ENCODE measurements at regions not wholly inside any gene's neighbourhood (a gene's known extent, or its start where the extent isn't known, plus 50 kb on each side); places are given as distances from the start of the nearest gene placed in this dataset.

DNA sequence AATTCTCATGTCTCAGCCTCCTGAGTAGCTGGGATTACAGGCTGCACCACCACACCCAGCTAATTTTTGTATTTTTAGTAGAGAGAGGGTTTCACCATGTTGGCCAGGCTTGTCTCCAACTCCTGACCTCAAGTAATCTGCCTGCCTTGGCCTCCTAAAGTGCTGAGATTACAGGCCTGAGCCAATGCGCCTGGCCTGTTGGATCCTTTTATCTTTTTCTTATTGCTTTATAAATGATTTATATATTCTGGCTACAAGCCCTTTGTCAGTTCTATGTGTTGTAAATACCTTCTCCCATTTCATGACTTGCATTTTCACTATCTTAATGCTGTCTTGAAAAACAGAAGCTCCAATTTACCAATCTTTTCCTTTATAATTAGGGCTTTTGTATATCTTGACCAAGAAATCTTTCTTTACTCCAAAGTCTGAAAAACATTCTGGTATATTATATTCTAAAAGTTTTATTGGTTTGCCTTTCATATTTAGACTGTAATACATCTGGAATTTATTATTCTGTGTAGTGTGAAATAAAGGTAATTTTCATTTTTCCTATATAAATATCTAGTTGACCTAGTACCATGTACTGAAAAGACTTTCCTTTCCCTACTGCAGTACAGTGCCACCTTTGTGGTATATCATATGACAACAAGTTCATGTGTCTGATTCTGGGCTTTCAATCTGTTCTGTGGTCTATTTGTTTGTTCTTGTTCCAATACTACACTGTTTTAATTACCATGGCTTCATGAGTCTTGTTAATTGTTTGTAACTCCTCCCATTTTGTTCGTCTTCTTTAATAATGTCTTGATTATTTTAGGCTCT lies 52.9 kb upstream of the RNU6-1 start:
- DNase-seq: no peak

DNA sequence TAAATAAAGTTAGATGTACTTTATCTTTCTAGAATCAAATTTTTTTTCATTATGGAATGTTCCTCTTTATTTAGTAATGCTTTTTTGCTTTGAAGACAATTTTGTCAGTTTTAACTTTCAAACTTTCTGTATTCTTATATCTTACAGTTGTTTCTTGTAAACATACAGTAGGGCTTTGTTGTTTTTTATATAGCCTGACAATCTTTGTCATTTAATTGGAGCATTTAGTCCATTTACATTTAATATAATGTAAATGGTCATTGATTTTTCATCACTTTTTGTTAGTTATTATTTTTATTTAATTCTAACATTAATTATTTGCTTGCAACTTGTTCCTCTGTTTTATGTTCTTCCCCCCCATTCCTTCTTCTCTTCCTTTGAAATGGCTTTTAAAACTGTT lies 55.4 kb upstream of the RNU6-1 start:
- DNase-seq: no peak

DNA sequence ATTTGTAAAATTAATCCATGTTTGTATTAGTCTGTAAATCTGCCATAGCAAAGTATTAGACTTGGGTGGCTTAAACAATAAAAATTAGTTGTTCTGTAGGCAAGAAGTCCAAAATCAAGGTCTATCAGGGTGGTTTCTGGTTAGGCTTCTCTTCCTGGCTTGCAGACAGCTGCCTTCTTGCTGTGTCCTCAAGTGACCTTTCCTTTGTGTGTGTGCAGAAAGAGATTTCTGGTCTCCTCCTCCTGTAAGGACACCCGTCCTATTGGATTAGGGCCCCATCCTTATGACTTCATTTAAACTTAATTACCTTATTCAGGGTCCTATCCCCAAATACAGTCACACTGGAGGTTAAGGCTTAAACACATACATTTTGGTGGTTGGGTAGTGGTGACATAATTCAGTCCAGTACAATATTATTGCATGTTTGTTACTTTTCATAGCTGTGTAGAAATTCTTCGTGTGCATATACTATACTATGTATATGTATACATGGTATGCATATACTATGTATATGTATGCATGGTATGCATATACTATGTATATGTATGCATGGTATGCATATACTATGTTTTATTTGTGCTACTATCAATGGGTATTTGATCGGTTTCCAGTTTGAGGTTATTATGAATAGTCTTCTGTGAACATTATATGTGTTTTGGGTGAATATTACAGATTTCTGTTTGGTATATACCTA lies 57.9 kb upstream of the RNU6-1 start:
- peak; percentile 21 for DNase-seq

DNA sequence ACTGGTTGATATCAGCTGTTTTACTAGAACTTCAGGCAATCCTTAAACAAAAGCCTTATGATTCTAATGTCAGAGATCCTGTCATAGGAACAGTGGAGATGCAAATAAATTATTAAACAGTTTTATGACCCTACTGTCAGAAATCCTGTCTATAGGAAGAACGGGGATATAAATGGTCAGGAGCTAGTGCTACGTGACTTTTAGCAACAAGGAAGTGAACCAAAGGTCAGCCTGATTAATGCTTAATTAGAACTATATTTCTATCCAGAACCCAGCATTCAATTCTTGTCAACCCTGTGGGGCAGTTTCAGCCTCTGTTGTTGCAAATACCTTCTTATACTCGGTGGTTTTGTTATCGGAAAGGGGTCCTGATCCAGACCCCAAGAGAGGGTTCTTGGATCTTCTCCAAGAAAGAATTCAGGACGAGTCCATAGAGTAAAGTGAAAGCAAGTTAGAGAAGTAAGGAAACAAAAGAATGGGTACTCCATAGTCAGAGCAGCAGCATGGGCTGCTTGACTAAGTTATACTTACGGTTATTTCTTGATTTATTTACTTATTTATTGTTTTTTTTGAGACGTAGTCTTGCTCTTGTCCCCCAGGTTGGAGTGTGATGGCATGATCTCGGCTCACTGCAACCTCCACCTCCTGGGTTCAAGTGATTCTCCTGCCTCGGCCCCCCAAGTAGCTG lies 59.9 kb upstream of the RNU6-1 start:
- no peak for DNase-seq

DNA sequence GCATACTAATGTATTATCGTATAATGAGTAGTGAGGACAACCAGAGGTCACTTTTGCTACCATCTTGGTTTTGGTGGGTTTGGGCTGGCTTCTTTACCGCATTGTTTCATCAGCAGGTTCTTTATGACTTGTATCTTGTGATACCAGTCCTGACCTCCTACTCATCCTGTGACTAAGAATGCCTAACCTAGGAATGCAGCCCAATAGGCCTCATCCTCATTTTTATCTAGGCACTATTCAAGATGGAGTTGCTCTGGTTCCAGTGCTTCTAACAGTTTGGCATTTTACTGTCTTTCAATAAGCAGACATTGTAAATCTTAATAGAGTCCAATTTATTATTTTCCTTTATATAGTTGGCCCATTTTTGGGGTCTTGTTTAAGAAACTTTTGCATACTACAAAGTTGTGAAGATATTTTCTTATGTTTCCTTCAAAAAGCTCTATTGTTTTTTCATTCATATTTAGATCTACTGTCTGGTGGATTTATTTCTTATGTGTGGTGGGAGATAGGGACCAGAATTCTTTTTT lies 60.8 kb upstream of the RNU6-1 start:
- no peak for DNase-seq

DNA sequence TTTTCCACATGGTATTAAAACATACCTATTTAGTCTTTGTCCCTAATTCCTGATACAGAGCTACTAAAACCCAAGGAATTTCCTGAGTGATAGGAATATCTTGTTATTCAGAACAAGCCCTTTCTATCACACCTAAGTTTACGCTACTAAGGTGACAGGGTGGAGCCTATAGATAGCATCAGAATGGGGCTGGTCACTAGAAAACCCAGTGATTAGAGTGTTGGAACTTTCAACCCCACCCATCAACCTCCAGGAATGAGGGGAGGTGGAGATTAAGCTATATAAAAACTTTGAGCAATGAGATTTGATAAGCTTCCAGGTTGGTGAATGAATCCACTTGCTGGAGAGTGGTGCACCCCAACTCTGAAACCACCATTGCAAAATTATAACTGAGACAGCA lies 62.1 kb upstream of the RNU6-1 start:
- DNase-seq: no peak

DNA sequence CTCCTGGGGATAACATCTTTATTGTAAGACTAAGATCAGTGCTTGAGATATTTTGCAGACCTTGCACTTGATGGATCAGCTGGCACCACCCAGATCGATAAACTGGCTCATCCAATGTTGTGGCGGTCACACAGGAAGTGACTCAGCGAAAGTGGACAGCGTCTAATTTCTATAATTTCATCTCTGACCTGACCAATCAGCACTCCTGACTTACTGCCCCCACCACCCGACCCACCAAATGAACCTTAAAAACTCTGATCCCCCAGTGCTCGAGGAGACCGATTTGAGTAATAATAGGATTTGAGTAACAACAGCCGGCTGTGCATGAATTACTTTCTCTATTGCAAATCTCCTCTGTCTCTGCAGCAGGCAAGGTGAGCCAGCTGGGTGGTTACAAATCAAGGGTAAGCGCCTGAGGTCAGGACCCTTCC lies 62.7 kb upstream of the RNU6-1 start:
- DNase-seq: no peak

DNA sequence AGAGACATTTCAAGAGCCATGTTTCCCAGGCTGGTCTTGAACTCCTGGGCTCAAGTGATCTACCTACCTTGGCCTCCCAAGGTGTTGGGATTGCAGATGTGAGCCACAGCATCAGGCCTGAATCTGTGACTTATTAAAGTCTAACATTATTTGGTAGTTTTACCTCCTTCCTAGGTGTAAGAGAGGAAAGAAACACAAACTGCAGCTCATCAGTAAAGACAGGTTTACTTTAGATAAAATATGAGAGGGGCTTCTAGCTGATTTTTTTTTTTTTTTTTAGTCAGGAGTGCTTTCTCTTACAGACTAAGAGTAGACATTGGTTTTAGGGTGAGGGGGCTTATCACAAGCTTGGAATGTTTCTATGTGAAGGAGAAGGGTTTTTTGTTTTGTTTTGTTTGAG lies 63.9 kb upstream of the RNU6-1 start:
- DNase-seq: no peak

DNA sequence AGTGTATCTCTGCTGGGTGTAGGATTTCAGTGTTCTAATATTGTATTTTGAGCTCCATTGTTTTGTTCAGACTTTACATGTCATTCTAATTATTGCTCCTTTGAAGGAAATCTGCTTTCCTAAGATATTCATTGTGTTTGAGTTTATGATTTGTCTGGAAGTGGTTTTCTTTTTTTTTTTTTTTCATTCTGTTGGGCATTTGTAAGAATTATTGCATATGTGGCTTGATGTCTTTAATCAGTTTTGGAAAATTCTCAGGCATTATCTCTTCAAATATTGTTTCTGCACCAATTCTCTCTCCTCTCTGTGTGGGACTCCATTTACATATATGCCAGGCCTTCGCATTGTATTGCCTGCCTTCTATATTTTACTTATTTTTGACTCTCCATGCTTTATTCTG lies 65.8 kb upstream of the RNU6-1 start:
- no peak for DNase-seq

DNA sequence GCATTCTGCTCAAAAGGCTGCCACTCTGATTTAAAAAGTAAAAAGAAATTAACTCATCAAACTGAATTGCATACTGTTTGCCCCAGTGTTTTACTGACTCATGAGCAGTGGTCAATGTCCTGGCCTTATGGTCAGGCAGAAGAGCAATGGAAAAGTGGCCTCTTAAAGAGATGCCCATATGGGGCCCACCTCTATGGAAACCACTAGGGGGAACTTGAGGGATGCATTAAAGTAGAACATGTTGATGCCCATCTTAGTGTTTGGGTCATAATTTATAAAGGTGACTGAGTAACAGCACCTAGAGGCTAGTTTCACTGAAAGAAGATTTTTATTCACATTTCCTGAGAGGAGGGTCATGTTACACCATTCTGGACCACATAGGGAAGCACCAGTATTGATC lies 66.5 kb upstream of the RNU6-1 start:
- DNase-seq: no peak

DNA sequence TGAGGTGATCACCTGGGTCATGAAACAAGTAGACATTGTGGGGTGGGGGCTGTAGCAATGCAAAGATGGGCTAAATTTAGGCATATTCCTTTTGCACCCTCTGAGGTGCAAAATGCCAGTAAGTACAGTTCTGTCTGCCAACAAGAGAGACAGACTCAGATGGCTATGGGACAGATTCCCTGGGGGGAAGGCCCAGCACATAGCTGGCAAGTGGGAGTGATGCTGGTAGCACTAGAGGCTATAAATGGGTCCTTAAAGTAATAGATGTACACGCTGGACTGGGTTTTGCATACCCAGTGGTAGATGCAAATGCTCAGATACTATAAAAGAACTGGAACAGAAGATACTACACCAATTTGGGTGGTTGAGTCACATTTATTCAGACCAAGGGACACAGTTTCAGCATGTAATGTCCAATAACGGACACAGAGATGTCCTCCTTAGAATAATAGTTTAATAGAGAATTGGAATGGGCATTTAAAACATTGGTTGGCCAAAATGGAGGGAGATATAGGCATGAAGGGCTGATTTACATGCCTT lies 67.4 kb upstream of the RNU6-1 start:
- DNase-seq: no peak

DNA sequence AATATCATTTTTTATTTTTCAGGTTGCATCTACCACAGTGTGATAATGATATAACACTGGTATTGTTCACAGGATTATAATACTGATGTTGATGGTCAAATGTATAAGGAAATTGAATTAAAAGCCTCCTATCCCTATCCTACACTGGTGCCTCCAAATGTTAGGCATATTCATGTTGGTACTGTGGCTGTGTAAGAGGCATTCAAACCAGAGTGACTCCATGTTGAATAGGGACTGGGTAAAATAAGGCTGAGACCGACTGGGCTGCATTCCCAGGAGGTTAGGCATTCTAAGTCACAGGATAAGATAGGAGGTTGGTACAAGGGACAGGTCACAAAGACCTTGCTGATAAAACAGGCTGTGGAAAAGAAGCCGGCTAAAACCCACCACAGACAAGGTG lies 68.9 kb upstream of the RNU6-1 start:
- no peak for DNase-seq

DNA sequence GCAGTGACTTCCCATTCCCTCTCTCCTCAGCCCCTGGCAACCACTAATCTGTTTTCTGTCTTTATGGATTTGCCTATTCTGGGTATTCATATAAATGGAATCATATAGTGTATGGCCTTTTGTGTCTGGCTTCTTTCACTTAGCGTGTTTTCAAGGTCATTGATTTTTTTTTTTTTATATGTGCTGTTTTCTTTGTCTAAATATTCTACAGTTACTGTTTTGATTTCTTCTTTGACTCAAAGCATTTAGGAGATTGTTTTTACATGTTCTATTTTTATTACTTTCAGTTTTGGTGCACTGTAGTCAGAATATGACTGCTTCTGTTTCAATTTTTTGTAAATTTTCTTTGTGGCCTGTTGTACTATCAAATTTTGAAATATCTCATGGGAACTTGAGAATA lies 71.9 kb upstream of the RNU6-1 start:
- no peak for DNase-seq

DNA sequence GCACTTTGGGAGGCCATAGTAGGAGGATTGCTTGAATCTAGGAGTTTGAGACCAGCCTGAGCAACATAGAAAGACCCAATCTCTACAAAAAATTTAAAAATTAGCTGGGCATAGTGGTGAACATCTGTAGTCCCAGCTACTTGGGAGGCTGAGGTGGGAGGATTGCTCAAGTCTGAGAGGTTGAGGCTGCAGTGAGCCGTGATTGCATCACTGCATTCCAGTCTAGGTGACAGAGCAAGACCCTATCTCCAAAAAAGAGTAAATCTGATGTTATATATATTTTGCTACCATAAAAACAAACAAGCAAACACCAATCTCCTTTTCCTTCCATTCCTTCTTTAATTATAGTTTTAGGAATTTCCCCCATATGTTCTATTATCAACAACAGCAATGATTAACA lies 74.2 kb upstream of the RNU6-1 start:
- no peak for DNase-seq

DNA sequence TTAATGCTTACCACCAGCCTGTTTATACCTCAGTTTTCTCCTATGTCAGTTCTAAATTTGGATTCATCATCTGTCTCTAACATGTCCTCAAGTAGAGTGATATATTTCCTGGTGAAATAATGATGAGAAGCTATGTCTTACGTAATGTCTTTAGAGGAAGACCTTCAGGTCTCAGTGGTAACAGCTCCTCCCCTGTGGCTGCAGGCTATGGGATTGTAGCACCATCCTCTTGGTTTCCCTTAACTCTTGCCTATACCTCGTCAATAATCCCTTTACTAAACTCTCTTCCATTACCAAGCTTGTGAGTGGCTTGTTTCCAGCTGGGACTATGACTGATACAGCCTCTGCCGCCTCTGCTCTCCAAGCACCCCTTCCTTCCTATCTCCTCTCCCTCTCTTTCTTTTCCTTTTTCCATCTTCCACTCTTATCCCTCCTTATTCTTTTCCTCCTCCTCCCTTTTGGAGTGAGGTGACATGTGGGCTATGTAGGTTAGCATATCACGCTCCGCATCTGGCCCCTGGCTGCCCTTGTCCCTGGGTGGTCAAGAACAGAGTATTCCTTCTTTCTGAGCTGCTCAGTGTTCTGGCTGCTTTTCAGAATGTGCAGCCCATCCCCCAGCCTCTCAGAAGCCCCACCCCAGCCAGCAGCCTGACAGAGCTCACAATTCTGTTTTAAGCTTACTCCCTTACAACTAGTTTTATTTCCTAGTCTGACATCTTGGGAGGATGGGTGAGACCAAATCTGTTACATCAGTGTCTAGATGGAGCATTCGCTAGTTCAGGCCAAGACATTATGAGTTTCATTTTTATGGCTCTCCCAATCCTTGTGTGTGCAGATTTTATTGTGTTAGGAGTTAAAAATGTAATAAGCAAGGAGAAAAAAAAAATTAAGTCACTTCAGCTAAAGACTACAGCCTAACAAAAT lies 75.0 kb upstream of the RNU6-1 start:
- DNase-seq: peak; percentile 73

DNA sequence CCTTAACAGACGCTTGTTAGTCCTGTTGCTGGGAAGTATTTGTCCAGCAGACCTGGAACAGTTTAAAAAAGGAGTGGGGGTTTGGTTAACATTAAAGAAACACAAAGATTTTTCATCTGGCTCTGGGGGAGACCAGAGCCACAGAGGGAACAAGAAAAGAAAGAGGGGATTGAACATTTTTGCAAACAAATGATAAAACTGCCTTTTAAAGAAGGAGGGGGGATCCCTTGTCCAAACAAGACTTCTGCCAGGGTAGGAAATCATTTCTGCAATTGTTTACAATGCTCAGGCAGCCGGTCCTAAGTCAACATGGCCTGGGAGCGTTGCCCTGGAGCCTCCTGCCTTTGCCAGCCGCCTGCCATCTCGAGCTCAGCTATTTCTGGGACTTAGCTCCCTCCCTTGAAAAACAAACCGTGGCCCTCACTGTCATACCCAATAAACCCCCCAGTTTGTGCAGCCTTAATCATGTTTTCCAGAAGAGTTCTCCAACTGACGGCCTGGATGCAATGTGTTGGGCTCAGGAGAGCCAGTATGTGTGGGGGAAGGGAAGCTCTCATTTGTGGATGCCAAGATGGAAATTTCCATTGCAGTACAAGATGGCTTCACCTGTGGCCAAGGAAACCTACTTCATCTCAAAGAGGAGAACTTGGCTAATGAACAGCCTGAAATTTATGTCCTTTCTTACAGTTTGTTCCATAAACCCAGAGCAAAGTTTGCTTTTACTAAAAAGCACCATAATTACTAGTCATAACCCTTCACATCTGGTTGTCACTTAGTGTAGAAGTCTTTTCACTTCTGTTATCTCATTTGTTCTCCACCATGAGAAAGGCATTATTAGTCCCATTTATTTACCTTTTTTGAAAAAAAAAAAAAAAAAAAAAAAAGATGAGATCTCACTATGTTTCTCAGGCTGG lies 75.9 kb upstream of the RNU6-1 start:
- peak; percentile 97 for DNase-seq

DNA sequence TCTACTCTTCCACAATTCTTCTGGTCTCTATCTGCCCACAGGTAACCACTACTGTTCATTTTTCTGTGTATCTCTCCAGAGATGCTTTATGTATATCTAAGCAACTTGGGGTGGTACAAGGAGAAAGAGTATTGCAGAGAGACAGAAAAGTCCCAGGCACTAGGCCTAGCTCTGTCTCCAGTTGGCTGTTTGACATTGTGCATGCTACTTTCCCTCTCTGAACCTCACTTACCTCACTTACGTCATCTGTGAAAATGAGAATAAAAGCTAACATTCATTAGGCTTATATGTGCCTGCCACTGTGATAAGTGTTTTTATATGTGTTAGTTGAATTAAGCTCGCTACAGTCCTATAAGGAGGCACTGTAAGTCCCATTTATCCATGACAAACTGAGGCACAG lies 76.7 kb upstream of the RNU6-1 start:
- no peak for DNase-seq

DNA sequence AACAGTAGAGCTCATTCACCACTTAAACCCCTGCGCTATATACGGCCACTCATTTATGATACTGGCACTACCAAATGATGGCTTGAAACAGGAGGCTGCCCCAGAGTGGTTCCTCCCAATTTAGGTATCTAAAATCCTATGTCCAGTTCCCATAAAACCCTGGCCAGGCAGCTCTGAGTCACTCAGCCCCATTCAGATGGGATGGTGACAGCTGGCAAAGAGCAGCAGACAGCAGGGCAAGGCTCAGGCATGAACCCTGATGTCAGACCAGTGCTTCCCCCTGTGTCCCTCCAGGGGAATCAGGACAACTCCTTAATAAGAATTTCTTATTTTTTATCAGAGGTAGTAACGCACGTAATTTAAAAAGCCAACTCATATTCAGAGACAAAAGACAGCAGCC lies 77.2 kb upstream of the RNU6-1 start:
- DNase-seq: peak; percentile 62

DNA sequence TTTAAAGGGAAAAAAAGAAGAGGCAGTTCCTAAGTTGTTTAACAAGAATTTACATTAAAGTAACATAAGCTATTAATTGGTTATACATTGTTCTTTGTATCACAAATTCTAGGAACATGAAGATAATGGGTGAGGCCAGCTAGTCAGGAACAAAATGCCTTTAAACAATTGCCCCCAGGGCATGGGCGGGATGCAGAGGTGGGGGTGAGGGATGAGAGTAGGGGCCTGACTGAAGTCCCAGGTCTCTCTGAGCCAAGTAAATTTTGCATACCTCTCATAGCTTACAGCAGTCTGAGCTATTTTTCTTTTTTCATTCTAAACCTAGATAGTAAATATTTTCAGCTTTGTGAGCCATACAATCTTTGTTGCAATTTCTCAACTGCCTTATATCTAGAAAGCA lies 77.8 kb upstream of the RNU6-1 start:
- no peak for DNase-seq

DNA sequence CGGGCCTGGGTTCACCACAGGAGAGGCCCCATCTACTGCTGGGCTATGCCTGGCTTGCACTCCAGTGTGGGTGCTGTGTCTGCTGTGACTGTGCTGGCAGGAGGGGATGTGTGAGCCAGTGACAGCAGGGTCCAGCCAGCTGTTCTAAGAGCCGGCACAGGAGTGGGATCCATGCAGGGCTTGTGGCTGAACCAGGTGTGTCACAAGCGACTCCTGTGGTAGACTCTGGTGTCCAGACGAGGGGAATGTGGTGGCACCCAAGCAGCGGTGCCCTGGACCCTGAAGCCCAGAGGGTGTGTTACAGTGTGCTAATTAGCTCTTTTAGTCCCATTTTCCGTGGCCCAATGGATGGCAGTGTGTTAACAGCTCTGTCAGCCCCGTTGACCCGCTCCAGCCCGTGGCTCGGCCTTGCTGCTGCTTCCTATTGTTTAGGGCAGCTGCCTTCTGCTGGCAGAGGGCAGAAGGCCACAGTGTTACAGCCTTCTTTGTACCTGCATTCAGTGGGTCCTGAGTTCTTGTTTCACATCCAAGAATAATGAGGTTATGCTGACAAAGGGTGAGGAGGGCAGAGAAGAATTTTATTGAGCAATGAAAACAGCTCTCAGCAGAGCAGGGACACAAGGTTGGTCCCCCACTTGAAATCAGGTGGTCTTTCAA lies 78.5 kb upstream of the RNU6-1 start:
- DNase-seq: no peak

Data from SHP77 treated with DMSO at 0.1 percent for 48 hours (cell line).